GM23338 (cell line): ENCODE measurements at regions not wholly inside any gene's neighbourhood (a gene's known extent, or its start where the extent isn't known, plus 50 kb on each side); places are given as distances from the start of the nearest gene placed in this dataset.

Experiments used
- CREB1 ChIP-seq: fragments of 250-450 bp; sonication (Bioruptor Pico); IDR thresholded peaks from 2 replicates; pipeline ENCODE4 v1.5.0; 2020; ENCODE audit warnings: low read depth, mild to moderate bottlenecking, moderate library complexity
- EZH2 ChIP-seq: fragments of 200-600 bp; sonication (generic); IDR thresholded peaks from one replicate; pipeline ENCODE4 v1.8.0; 2017; ENCODE audit warnings: antibody characterized with exemption, mild to moderate bottlenecking, low read depth; ENCODE audit not compliant: unreplicated experiment
- EZH2phosphoT487 ChIP-seq: fragments of 200-600 bp; sonication (generic); IDR thresholded peaks from one replicate; pipeline ENCODE4 v1.8.1; 2018; ENCODE audit warnings: antibody characterized with exemption; ENCODE audit not compliant: unreplicated experiment
- POLR2AphosphoS5 ChIP-seq: IDR thresholded peaks from 2 replicates; pipeline ENCODE4 v1.6.1; 2016; ENCODE audit warnings: antibody characterized with exemption, low read depth
- ZNF114 ChIP-seq: fragments of 250-450 bp; sonication (Bioruptor Pico); IDR thresholded peaks from 2 replicates; pipeline ENCODE4 v1.5.0; 2020; ENCODE audit warnings: mild to moderate bottlenecking, moderate library complexity
- TF ChIP-seq, protein P1 (sequence below), 2 experiments: fragments of 200-600 bp in 1 of 2; sonication (generic) in 1 of 2; conservative IDR thresholded peaks; 2 replicates each; pipeline versions ENCODE4 v1.5.1 to v1.6.1; 2016 to 2017; ENCODE audit warnings: antibody characterized with exemption in 2 of 2, low read depth in 2 of 2, mild to moderate bottlenecking in 2 of 2, moderate library complexity in 1 of 2
- TF ChIP-seq, protein P2 (sequence below): IDR thresholded peaks from one replicate; pipeline ENCODE4 v1.6.1; 2018; ENCODE audit warnings: antibody characterized with exemption; ENCODE audit not compliant: unreplicated experiment

DNA sequence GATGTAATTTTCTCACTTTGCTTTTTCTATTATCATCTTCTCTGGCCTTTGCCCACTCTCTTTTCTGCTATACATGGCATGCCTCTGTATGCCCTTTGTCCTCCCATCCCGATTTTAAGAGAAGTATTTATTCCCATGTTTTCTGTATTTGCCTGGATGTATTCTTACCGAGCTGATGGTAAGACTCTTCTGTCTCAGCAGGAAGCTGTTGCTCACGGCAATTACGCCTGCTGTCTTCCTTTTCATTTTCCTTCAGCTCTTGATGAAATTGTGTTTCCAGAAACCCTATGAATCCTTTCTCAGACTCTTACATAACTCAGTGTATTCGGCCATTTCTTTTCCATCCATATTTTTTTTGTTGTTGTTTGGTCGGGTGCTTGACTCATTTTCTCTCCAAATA is 121.6 kb downstream of the SP3 start:
- TF ChIP-seq, protein P1, sequence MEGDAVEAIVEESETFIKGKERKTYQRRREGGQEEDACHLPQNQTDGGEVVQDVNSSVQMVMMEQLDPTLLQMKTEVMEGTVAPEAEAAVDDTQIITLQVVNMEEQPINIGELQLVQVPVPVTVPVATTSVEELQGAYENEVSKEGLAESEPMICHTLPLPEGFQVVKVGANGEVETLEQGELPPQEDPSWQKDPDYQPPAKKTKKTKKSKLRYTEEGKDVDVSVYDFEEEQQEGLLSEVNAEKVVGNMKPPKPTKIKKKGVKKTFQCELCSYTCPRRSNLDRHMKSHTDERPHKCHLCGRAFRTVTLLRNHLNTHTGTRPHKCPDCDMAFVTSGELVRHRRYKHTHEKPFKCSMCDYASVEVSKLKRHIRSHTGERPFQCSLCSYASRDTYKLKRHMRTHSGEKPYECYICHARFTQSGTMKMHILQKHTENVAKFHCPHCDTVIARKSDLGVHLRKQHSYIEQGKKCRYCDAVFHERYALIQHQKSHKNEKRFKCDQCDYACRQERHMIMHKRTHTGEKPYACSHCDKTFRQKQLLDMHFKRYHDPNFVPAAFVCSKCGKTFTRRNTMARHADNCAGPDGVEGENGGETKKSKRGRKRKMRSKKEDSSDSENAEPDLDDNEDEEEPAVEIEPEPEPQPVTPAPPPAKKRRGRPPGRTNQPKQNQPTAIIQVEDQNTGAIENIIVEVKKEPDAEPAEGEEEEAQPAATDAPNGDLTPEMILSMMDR (conservative IDR thresholded peaks at IDR 0.05; ENCODE audit: low read depth in 2 of 2), result no peak
- TF ChIP-seq EZH2 (no peak), POLR2AphosphoS5 (no peak), CREB1 (no peak), ZNF114 (CRISPR knock-in tag) (no peak), EZH2phosphoT487 (no peak)
- TF ChIP-seq, protein P2, sequence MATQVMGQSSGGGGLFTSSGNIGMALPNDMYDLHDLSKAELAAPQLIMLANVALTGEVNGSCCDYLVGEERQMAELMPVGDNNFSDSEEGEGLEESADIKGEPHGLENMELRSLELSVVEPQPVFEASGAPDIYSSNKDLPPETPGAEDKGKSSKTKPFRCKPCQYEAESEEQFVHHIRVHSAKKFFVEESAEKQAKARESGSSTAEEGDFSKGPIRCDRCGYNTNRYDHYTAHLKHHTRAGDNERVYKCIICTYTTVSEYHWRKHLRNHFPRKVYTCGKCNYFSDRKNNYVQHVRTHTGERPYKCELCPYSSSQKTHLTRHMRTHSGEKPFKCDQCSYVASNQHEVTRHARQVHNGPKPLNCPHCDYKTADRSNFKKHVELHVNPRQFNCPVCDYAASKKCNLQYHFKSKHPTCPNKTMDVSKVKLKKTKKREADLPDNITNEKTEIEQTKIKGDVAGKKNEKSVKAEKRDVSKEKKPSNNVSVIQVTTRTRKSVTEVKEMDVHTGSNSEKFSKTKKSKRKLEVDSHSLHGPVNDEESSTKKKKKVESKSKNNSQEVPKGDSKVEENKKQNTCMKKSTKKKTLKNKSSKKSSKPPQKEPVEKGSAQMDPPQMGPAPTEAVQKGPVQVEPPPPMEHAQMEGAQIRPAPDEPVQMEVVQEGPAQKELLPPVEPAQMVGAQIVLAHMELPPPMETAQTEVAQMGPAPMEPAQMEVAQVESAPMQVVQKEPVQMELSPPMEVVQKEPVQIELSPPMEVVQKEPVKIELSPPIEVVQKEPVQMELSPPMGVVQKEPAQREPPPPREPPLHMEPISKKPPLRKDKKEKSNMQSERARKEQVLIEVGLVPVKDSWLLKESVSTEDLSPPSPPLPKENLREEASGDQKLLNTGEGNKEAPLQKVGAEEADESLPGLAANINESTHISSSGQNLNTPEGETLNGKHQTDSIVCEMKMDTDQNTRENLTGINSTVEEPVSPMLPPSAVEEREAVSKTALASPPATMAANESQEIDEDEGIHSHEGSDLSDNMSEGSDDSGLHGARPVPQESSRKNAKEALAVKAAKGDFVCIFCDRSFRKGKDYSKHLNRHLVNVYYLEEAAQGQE, result no peak
